Neural cell (in vitro differentiated cells): ENCODE measurements at regions not wholly inside any gene's neighbourhood (a gene's known extent, or its start where the extent isn't known, plus 50 kb on each side); places are given as distances from the start of the nearest gene placed in this dataset.
"Not testable (repeated sequence)": the region's sequence is repeated elsewhere in the genome, so short reads cannot be mapped to it uniquely, and the experiment has no call there.

ENCODE experiments used
- CTCF ChIP-seq: fragments of 450-650 bp; IDR thresholded peaks from 2 replicates; pipeline ENCODE4 v1.5.1; 2014; ENCODE audit warnings: antibody characterized with exemption, mild to moderate bottlenecking, moderate library complexity; ENCODE audit not compliant: poor library complexity, severe bottlenecking
- EZH2 ChIP-seq: fragments of 200-600, 300-800 bp; shearing (Covaris generic), sonication (generic); IDR thresholded peaks from 2 replicates; pipeline ENCODE4 v1.6.1; 2014; ENCODE audit warnings: antibody characterized with exemption, low read length, borderline replicate concordance, mild to moderate bottlenecking; ENCODE audit not compliant: insufficient read depth, poor library complexity, severe bottlenecking

DNA sequence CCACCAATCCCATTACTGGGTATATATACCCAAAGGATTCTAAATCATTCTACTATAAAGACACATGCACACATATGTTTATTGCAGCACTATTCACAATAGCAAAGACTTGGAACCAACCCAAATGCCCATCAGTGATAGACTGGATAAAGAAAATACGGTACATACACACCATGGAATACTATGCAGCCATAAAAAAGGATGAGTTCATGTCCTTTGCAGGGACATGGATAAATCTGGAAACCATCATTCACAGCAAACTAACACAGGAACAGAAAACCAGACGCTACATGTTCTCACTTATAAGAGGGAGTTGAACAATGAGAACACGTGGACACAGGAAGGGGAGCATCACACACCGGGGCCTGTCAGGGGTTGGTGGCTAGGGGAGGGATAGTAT is 154.3 kb downstream of the TPBG start:
- TF ChIP-seq CTCF, EZH2: not testable (repeated sequence)
